HepG2 (cell line): ENCODE measurements at regions not wholly inside any gene's neighbourhood (a gene's known extent, or its start where the extent isn't known, plus 50 kb on each side); places are given as distances from the start of the nearest gene placed in this dataset.

Source experiments
- ATAC-seq: fragments of 200-7000 bp; cut with Tn5 transposase; 3 replicates; pipeline ENCODE4 v1.9.1; 2020; ENCODE audit warnings: mild to moderate bottlenecking, moderate library complexity
- BruUV-seq: library from RNA; stranded (reverse); fragments of 400-500 nt; replicated peaks from 2 replicates; lab custom pipeline; 2021; lab: Mats Ljungman, UMichigan
- CTCF ChIA-PET: fragments of 300-600 bp; formaldehyde crosslinking; extraction: SDS; loops from one replicate; lab custom pipeline; 2021; ENCODE audit warnings: low total read pairs, inconsistent platforms, low intra/inter-chr PET ratio; lab: Yijun Ruan, JAX
- POLR2A ChIA-PET: fragments of 350-600 bp; sonication (Branson Sonifier 250); formaldehyde crosslinking; loops from one replicate; lab custom pipeline; 2020; ENCODE audit warnings: antibody characterized with exemption, inconsistent platforms; lab: Yijun Ruan, JAX
- DNase-seq: peaks from one replicate; pipeline ENCODE4 v3.0.0-alpha.2; 2015; ENCODE audit warnings: low spot score
- FAIRE-seq: peaks from 3 replicates; lab custom pipeline; 2011; peaks lifted over from hg19 to GRCh38; lab: Jason Lieb, UNC
- H2AFZ ChIP-seq: one replicate; pipeline ENCODE4 v1.6.1; 2011; ENCODE audit warnings: low read length, inconsistent platforms
- H3K27ac ChIP-seq: fragments of 300-600 bp; 3 replicates; pipeline ENCODE4 v1.8.0; 2011; ENCODE audit warnings: mixed run types, mild to moderate bottlenecking, mixed read lengths, low read length, inconsistent platforms; ENCODE audit not compliant: insufficient read depth; ENCODE audit errors: extremely low read length
- H3K27me3 ChIP-seq, 2 experiments: fragments of 200-600 bp in 1 of 2; 2 replicates in 1 of 2; 3 replicates in 1 of 2; pipeline versions ENCODE4 v1.6.0 to v1.8.0; 2011; ENCODE audit warnings: low read length in 2 of 2, mild to moderate bottlenecking in 2 of 2, moderate library complexity in 2 of 2, inconsistent platforms in 1 of 2; ENCODE audit not compliant: insufficient read depth in 2 of 2, control insufficient read depth in 1 of 2
- H3K36me3 ChIP-seq, 2 experiments: fragments of 200-600 bp in 1 of 2; replicated peaks in 1 of 2; 2 replicates in 1 of 2; 3 replicates in 1 of 2; pipeline versions ENCODE4 v1.5.1 to v1.8.0; 2011; ENCODE audit warnings: low read length in 2 of 2, inconsistent platforms in 1 of 2; ENCODE audit not compliant: insufficient read depth in 2 of 2, control insufficient read depth in 1 of 2
- H3K4me1 ChIP-seq: 2 replicates; pipeline ENCODE4 v1.5.1; 2012; ENCODE audit warnings: low read length, inconsistent platforms; ENCODE audit not compliant: insufficient read depth
- H3K4me2 ChIP-seq: 2 replicates; pipeline ENCODE4 v1.6.0; 2011; ENCODE audit warnings: low read depth, low read length, inconsistent platforms
- H3K4me3 ChIP-seq, 3 experiments: fragments of 200-600 bp in 1 of 3; sonication (generic), shearing (Covaris generic) in 1 of 3; replicated peaks in 1 of 3; 2 replicates each; pipeline ENCODE4 v1.5.1; 2011 to 2016; ENCODE audit warnings: low read length in 3 of 3, inconsistent platforms in 2 of 3, low read depth in 2 of 3, mild to moderate bottlenecking in 2 of 3, control low read depth in 1 of 3, mixed read lengths in 1 of 3; ENCODE audit not compliant: insufficient read depth in 1 of 3
- H3K79me2 ChIP-seq: one replicate; pipeline ENCODE4 v1.6.1; 2011; ENCODE audit warnings: low read length, inconsistent platforms; ENCODE audit not compliant: insufficient read depth
- H3K9ac ChIP-seq: 2 replicates; pipeline ENCODE4 v1.6.0; 2011; ENCODE audit warnings: mild to moderate bottlenecking, low read depth, low read length, inconsistent platforms; ENCODE audit not compliant: insufficient read depth
- H3K9me3 ChIP-seq: 2 replicates; pipeline ENCODE4 v1.5.1; 2012; ENCODE audit warnings: mild to moderate bottlenecking, low read length
- H4K20me1 ChIP-seq: 2 replicates; pipeline ENCODE4 v1.6.0; 2011; ENCODE audit warnings: inconsistent platforms, mild to moderate bottlenecking, low read length, moderate library complexity; ENCODE audit not compliant: insufficient read depth
- ARID2 ChIP-seq: sonication (generic); formaldehyde crosslinking; IDR thresholded peaks from 2 replicates; pipeline ENCODE4 v1.8.1; 2022; ENCODE audit warnings: mild to moderate bottlenecking, missing genetic modification reagents, borderline replicate concordance
- BHLHE40 ChIP-seq: IDR thresholded peaks from 2 replicates; pipeline ENCODE4 v1.6.1; 2011; ENCODE audit warnings: low read length, improper control_type of control experiment
- DNMT1 ChIP-seq: sonication (generic); formaldehyde crosslinking; IDR thresholded peaks from 2 replicates; pipeline ENCODE4 v1.5.1; 2020; ENCODE audit warnings: mild to moderate bottlenecking, missing genetic modification reagents
- DNMT3B ChIP-seq: conservative IDR thresholded peaks from 2 replicates; pipeline ENCODE4 v1.6.1; 2016; ENCODE audit warnings: missing biosample characterization, control low read depth
- EP300 ChIP-seq, 3 experiments: sonication (generic) in 1 of 3; formaldehyde crosslinking in 1 of 3; IDR thresholded peaks; 2 replicates each; pipeline versions ENCODE4 v1.5.1 to v1.6.1; 2011 to 2020; ENCODE audit warnings: low read depth in 2 of 3, low read length in 2 of 3, borderline replicate concordance in 1 of 3, improper control_type of control experiment in 1 of 3, mild to moderate bottlenecking in 1 of 3, missing genetic modification reagents in 1 of 3, moderate library complexity in 1 of 3
- FOXM1 ChIP-seq: sonication (generic); formaldehyde crosslinking; IDR thresholded peaks from 2 replicates; pipeline ENCODE4 v1.5.0; 2020; ENCODE audit warnings: missing genetic modification reagents
- GLI4 ChIP-seq: sonication (generic); formaldehyde crosslinking; IDR thresholded peaks from 2 replicates; pipeline ENCODE4 v1.5.1; 2020; ENCODE audit warnings: missing genetic modification reagents, mild to moderate bottlenecking, moderate library complexity, borderline replicate concordance
- HDAC1 ChIP-seq: sonication (generic); formaldehyde crosslinking; IDR thresholded peaks from 2 replicates; pipeline ENCODE4 v1.5.1; 2020; ENCODE audit warnings: mild to moderate bottlenecking, missing genetic modification reagents
- KAT7 ChIP-seq: IDR thresholded peaks from 2 replicates; pipeline ENCODE4 v1.6.1; 2018; ENCODE audit warnings: borderline replicate concordance, missing compliant biosample characterization
- MED8 ChIP-seq: sonication (generic); formaldehyde crosslinking; IDR thresholded peaks from 2 replicates; pipeline ENCODE4 v1.8.1; 2023; ENCODE audit warnings: mild to moderate bottlenecking, missing genetic modification reagents; ENCODE audit not compliant: insufficient replicate concordance
- POGZ ChIP-seq: sonication (generic); formaldehyde crosslinking; IDR thresholded peaks from 2 replicates; pipeline ENCODE4 v1.4.0; 2020; ENCODE audit warnings: mild to moderate bottlenecking, missing genetic modification reagents
- WIZ ChIP-seq: sonication (generic); formaldehyde crosslinking; IDR thresholded peaks from 2 replicates; pipeline ENCODE4 v1.5.1; 2020; ENCODE audit warnings: mild to moderate bottlenecking, missing genetic modification reagents
- ZNF160 ChIP-seq: sonication (generic); formaldehyde crosslinking; IDR thresholded peaks from 2 replicates; pipeline ENCODE4 v1.8.0; 2022; ENCODE audit warnings: mild to moderate bottlenecking, inconsistent platforms, missing genetic modification reagents
- ZNF343 ChIP-seq: sonication (generic); formaldehyde crosslinking; IDR thresholded peaks from 2 replicates; pipeline ENCODE4 v1.4.0; 2020; ENCODE audit warnings: mild to moderate bottlenecking, missing genetic modification reagents
- ZNF550 ChIP-seq: sonication (generic); formaldehyde crosslinking; IDR thresholded peaks from 2 replicates; pipeline ENCODE4 v1.4.0; 2020; ENCODE audit warnings: mild to moderate bottlenecking, missing genetic modification reagents, borderline replicate concordance
- ZNF776 ChIP-seq: sonication (generic); formaldehyde crosslinking; IDR thresholded peaks from 2 replicates; pipeline ENCODE4 v1.4.0; 2020; ENCODE audit warnings: mild to moderate bottlenecking, missing genetic modification reagents
- WGBS: methylation state at CpG from one replicate; pipeline ENCODE4 v1.1.6; 2017; ENCODE audit warnings: low lambda C conversion rate; 5-methylcytosine and 5-hydroxymethylcytosine counted together
- in situ Hi-C: cut with HindIII; loops from 2 replicates; pipeline ENCODE4 v1.10.0; 2017; ENCODE audit warnings: low pct_unique_long_range_greater_than_20kb; ENCODE audit not compliant: extremely low pct_ligation_motif_present
- intact Hi-C: fragments of 100-400 bp; cut with micrococcal nuclease; formaldehyde crosslinking; loops from one replicate; pipeline ENCODE4 v1.10.0; 2022; ENCODE audit not compliant: unreplicated experiment
- TF ChIP-seq, protein P1 (sequence below): sonication (generic); formaldehyde crosslinking; IDR thresholded peaks from 2 replicates; pipeline ENCODE4 v1.8.0; 2022; ENCODE audit warnings: mild to moderate bottlenecking, missing genetic modification reagents, moderate library complexity
- TF ChIP-seq, protein P2 (sequence below): sonication (generic); formaldehyde crosslinking; IDR thresholded peaks from 2 replicates; pipeline ENCODE4 v1.9.0; 2021; ENCODE audit warnings: missing genetic modification reagents, mild to moderate bottlenecking, borderline replicate concordance

DNA sequence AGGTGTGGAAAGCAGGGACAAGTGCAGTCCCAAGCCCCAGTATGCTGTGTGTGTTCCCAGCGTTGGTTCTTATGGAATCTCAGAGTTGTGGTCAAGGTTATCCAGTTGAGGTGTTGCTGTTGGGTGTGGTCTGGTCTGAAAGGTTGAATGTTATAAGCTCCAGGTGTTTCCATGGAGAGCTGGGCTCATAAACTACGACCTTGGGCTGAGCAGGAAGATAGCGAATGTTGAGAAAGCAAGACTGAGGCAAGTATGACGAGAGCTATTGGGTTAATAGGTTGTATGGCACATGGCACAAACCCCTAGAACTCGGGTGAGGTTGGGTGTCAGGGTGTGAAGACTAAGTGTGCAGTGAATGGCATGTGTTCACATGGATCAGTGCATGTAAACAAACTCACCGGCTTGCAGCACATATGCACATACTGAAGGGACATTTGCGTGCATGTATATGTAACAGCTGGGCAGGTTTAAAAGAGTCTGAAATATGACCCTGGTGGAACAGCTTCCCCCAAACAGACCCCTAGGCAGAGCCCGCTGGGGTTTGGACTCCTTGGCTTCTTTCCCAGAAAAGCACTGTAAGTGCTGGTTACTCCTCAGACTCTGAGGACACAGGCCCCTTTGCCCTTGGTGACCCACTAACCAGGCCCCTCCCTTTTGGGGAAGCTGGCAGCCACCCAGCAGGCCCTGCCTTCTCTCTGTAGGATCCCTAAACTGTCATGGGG, 117.5 kb downstream of the NAV1 start (continued):
- no peak for TF ChIP-seq EP300 (IDR thresholded peaks at IDR 0.05; ENCODE audit: low read depth in 2 of 2, low read length in 2 of 2)
- TF ChIP-seq EP300 (CRISPR knock-in tag; IDR thresholded peaks at IDR 0.05; ENCODE audit: borderline replicate concordance): no peak
- no peak for TF ChIP-seq HDAC1 (CRISPR knock-in tag)
- TF ChIP-seq FOXM1 (CRISPR knock-in tag): no peak
- no peak for TF ChIP-seq ZNF343 (CRISPR knock-in tag)
- TF ChIP-seq ZNF776: no peak
- no peak for TF ChIP-seq KAT7 (CRISPR knock-in tag)
- TF ChIP-seq ZNF550 (CRISPR knock-in tag): no peak

DNA sequence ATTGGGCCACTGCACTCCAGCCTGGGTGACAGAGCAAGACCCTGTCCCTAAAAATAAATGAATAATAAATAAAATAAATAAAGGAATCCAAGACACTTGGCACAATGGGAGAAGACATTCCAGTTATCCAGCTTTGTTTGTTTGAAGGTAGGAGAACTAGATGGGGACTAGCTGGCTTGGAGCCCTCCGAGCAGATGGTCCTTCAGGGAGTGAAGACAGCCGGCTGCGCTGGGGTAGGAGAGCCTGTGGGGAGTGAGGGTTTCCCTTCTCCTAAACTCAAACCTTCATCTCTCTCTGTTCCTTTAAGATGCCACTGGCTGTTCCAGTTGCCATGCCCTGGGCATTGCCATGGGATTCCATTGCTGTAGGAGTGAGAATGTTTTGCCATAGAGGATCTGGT, 120.6 kb downstream of the NAV1 start:
- in situ Hi-C loops: no loop called here
- POLR2A ChIA-PET: no interaction called here
- no TSS peak for BruUV-seq
- WGBS: 64% methylated on average over 3 of the region's 3 CpGs
- H3K9ac ChIP-seq: no peak overlapping the region
- no peaks in the 10 kb centered on the region for H3K36me3 ChIP-seq
- no peak overlapping the region for H2AFZ ChIP-seq
- H4K20me1 ChIP-seq: no peaks in the 10 kb centered on the region
- H3K27me3 ChIP-seq: peaks cover 5 to 32% of the 10 kb centered on the region in 2 experiments
- no peaks in the 10 kb centered on the region for H3K9me3 ChIP-seq
- H3K27ac ChIP-seq: no peak overlapping the region
- FAIRE-seq: no peak
- CTCF ChIA-PET: no interaction called here
- intact Hi-C loops: no loop called here
- no peak overlapping the region for H3K4me3 ChIP-seq
- H3K4me2 ChIP-seq: no peak overlapping the region
- H3K79me2 ChIP-seq: no peaks in the 10 kb centered on the region
- DNase-seq: no peak
- no peak for ATAC-seq
- H3K4me1 ChIP-seq: no peaks in the 10 kb centered on the region
- no peak for TF ChIP-seq DNMT1 (CRISPR knock-in tag)
- TF ChIP-seq ZNF160 (CRISPR knock-in tag): no peak
- TF ChIP-seq, protein P1, sequence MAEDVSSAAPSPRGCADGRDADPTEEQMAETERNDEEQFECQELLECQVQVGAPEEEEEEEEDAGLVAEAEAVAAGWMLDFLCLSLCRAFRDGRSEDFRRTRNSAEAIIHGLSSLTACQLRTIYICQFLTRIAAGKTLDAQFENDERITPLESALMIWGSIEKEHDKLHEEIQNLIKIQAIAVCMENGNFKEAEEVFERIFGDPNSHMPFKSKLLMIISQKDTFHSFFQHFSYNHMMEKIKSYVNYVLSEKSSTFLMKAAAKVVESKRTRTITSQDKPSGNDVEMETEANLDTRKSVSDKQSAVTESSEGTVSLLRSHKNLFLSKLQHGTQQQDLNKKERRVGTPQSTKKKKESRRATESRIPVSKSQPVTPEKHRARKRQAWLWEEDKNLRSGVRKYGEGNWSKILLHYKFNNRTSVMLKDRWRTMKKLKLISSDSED: no peak
- no peak for TF ChIP-seq ARID2 (CRISPR knock-in tag)
- no peak for TF ChIP-seq BHLHE40
- TF ChIP-seq, protein P2, sequence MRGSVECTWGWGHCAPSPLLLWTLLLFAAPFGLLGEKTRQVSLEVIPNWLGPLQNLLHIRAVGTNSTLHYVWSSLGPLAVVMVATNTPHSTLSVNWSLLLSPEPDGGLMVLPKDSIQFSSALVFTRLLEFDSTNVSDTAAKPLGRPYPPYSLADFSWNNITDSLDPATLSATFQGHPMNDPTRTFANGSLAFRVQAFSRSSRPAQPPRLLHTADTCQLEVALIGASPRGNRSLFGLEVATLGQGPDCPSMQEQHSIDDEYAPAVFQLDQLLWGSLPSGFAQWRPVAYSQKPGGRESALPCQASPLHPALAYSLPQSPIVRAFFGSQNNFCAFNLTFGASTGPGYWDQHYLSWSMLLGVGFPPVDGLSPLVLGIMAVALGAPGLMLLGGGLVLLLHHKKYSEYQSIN (CRISPR knock-in tag): no peak
- no peak for TF ChIP-seq MED8 (CRISPR knock-in tag)
- no peak for TF ChIP-seq GLI4 (CRISPR knock-in tag)
- no peak for TF ChIP-seq WIZ (CRISPR knock-in tag)
- TF ChIP-seq POGZ: no peak
- no peak for TF ChIP-seq DNMT3B (CRISPR knock-in tag)
